Ascending aorta (tissue), 2 donors: ENCODE measurements at regions not wholly inside any gene's neighbourhood (a gene's known extent, or its start where the extent isn't known, plus 50 kb on each side); places are given as distances from the start of the nearest gene placed in this dataset.

Experiments
- DNase-seq, 2 donors: peaks; one replicate each; pipeline ENCODE4 v3.0.0-alpha.2; 2019; ENCODE audit warnings: low spot score in 2 of 2
- H3K27ac ChIP-seq, 2 donors: fragments of 200-600 bp; sonication (generic); one replicate each; pipeline ENCODE4 v1.5.1; 2016 to 2017; ENCODE audit warnings: mild to moderate bottlenecking in 1 of 2
- H3K27me3 ChIP-seq: fragments of 200-600 bp; sonication (generic); one replicate; pipeline ENCODE4 v1.5.1; 2017
- H3K36me3 ChIP-seq, 2 donors: fragments of 200-600 bp; sonication (generic); one replicate each; pipeline ENCODE4 v1.5.1; 2016
- H3K4me1 ChIP-seq, 2 donors: fragments of 200-600 bp; sonication (generic); one replicate each; pipeline ENCODE4 v1.5.1; 2016 to 2017; ENCODE audit warnings: mild to moderate bottlenecking in 1 of 2
- H3K4me3 ChIP-seq, 2 donors: fragments of 200-600 bp; sonication (generic); one replicate each; pipeline ENCODE4 v1.5.1; 2016 to 2017; ENCODE audit warnings: mild to moderate bottlenecking in 1 of 2
- H3K9me3 ChIP-seq, 2 donors: fragments of 200-600 bp; sonication (generic); one replicate each; pipeline ENCODE4 v1.5.1; 2016
- intact Hi-C: fragments of 100-400 bp; cut with DNase I; formaldehyde crosslinking; loops from one replicate; pipeline ENCODE4 v1.15.1; 2023
- TF ChIP-seq, protein P1 (sequence below), 3 experiments: fragments of 200-600 bp in 2 of 3; fragments of 450-650 bp in 1 of 3; sonication (generic) in 2 of 3; IDR thresholded peaks; one replicate each; pipeline ENCODE4 v1.5.1; 2016 to 2019; ENCODE audit warnings: antibody characterized with exemption in 3 of 3, mild to moderate bottlenecking in 1 of 3, moderate library complexity in 1 of 3

DNA sequence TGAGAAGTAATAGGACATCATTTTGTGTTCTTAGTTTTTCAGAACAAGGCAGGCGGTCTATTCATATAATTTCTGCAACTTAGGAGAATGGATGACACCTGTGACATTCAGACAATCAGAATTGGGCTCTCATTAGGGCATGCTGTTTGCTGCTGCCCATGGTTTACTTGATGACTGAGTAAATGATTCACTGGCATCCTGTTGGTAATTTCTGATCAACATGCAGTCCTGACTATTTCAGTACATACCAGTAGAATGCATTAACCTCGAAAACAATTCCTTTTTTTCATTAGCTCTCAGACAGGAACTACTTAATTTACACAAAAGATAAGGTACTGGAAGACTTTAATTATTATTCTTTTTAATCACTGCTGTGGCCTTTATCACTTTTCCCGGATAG lies 641.6 kb downstream of the NSUN3 start:
- no peaks in the 10 kb centered on the region for H3K4me1 ChIP-seq
- no peaks in the 10 kb centered on the region for H3K9me3 ChIP-seq
- no peak overlapping the region for H3K4me3 ChIP-seq
- DNase-seq: no peak
- TF ChIP-seq, protein P1, sequence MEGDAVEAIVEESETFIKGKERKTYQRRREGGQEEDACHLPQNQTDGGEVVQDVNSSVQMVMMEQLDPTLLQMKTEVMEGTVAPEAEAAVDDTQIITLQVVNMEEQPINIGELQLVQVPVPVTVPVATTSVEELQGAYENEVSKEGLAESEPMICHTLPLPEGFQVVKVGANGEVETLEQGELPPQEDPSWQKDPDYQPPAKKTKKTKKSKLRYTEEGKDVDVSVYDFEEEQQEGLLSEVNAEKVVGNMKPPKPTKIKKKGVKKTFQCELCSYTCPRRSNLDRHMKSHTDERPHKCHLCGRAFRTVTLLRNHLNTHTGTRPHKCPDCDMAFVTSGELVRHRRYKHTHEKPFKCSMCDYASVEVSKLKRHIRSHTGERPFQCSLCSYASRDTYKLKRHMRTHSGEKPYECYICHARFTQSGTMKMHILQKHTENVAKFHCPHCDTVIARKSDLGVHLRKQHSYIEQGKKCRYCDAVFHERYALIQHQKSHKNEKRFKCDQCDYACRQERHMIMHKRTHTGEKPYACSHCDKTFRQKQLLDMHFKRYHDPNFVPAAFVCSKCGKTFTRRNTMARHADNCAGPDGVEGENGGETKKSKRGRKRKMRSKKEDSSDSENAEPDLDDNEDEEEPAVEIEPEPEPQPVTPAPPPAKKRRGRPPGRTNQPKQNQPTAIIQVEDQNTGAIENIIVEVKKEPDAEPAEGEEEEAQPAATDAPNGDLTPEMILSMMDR (IDR thresholded peaks at IDR 0.05): no peak
- H3K36me3 ChIP-seq: no peaks in the 10 kb centered on the region
- intact Hi-C loops: no loop called here
- no peak overlapping the region for H3K27ac ChIP-seq
- H3K27me3 ChIP-seq: no peaks in the 10 kb centered on the region

DNA sequence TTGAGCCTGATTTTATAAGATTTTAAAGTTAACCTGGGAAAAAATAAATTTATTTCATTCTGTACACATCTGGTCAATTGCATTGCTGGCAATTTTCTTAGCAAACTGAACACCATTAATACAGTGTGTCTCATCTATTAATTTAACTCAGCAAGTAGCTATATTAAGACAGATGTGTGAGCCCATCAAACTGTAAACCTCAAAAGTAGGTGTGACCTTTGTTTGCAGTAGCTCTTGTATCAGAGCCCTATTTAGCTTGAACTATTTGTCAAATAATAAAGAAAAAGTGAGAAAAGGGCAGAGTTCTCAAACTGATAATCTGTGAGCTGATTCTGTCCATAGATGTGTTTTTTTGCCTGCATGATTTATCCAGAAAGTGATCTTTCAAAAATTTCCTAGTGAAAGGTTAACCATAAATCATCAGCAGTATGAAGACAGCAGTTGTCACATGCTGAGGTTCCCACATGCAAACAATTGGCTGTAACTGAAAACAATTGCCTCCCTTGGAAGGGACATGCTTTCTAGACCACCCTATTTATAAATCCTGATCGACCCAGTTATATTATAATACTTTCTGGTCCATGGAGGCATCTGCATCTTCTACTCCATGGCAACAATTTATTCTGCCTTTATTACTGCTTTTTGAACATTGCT lies 646.5 kb downstream of the NSUN3 start:
- TF ChIP-seq, protein P1 (IDR thresholded peaks at IDR 0.05): no peak
- intact Hi-C loops: no loop called here
- H3K27me3 ChIP-seq: no peaks in the 10 kb centered on the region

DNA sequence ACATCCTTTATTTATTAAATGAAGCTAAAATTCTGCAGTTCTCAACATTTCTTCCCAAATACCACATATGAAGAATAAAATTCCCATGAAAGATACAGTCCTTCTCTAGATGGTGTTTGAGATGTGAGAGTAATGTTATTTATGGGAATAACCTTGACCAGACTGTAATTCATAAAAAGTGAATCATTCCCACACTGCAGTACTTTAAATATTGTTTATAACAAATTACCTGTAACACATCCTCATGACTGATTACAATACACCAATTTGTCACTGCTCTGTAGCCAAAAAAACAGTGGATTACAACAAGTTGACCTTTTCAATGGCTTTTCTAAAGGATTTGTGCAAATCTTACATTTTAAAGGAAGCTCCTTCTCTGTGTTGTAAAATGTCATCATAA lies 651.3 kb downstream of the NSUN3 start:
- no peaks in the 10 kb centered on the region for H3K36me3 ChIP-seq
- no peak overlapping the region for H3K4me3 ChIP-seq
- intact Hi-C loops: no loop called here
- TF ChIP-seq, protein P1 (IDR thresholded peaks at IDR 0.05): no peak
- no peak overlapping the region for H3K27ac ChIP-seq
- DNase-seq: no peak
- no peaks in the 10 kb centered on the region for H3K27me3 ChIP-seq
- no peaks in the 10 kb centered on the region for H3K4me1 ChIP-seq
- H3K9me3 ChIP-seq: no peaks in the 10 kb centered on the region

More for the DNA sequence above, 646.5 kb downstream of the NSUN3 start:
- Histone ChIP-seq H3K27ac (no peak overlapping the region), H3K4me3 (no peak overlapping the region), H3K36me3 (no peaks in the 10 kb centered on the region), H3K4me1 (no peaks in the 10 kb centered on the region), H3K9me3 (no peaks in the 10 kb centered on the region)
- DNase-seq: no peak

DNA sequence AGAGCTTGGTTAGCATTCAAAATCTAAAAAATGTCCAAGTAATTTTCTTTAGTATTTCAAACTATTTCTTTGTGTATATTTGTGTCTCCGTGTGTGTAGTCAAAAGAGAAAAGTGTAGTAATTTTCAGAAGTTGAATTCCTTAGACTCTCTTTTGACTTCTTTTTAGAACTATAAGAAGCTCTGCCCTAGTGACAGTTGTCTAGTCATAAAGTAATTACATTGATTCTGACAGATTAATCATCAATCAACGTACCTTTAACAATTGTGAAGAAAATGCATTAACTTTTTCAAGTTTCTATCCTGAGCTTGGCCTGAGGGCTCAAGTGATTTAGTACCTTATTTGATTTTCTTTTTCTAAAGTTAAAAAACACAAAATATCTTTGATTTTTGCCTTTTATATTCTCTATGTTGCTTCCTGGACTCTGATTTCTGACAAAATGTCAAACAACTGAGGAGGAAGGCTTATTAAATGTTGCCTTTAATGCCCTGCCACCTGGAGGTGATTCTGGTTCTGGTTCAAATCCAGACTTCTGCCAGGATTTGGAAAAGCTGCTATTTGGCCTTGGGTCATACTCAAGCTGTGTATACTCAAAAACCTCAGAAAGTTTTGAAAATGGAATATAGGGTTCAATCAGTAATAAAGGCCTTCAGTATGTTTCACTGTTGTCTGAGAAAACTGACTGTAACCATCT lies 653.6 kb downstream of the NSUN3 start:
- no peaks in the 10 kb centered on the region for H3K4me1 ChIP-seq
- H3K36me3 ChIP-seq: no peaks in the 10 kb centered on the region
- H3K27ac ChIP-seq: no peak overlapping the region
- intact Hi-C loops: no loop called here
- no peaks in the 10 kb centered on the region for H3K9me3 ChIP-seq
- DNase-seq: no peak
- H3K4me3 ChIP-seq: no peak overlapping the region
- TF ChIP-seq, protein P1 (IDR thresholded peaks at IDR 0.05): no peak
- H3K27me3 ChIP-seq: no peaks in the 10 kb centered on the region

DNA sequence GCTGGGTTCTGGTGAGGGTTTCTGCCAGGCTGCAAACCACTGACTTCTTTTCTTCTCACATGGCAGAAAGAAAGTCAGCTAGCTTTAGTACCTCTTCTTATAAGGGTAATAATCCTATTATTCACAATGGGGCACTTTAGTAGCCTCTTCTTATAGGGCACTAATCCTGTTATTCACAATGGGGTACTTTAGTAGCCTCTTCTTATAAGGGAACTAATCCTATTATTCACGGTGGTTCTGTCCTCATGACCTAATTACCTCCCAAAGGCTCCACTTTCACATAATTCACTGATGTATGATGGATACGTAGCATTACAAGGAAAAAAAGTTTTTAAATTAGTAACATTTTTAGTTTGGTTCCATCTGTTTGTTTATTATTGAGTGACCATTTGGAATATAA lies 671.3 kb downstream of the NSUN3 start:
- intact Hi-C loops: no loop called here

More for the DNA sequence above, 671.3 kb downstream of the NSUN3 start:
- H3K4me1 ChIP-seq: no peaks in the 10 kb centered on the region
- H3K27me3 ChIP-seq: no peaks in the 10 kb centered on the region
- TF ChIP-seq, protein P1 (IDR thresholded peaks at IDR 0.05): no peak
- H3K9me3 ChIP-seq: no peaks in the 10 kb centered on the region
- H3K4me3 ChIP-seq: no peak overlapping the region
- no peak overlapping the region for H3K27ac ChIP-seq
- H3K36me3 ChIP-seq: no peaks in the 10 kb centered on the region
- no peak for DNase-seq
